HG02973 (cell line): ENCODE measurements at regions not wholly inside any gene's neighbourhood (a gene's known extent, or its start where the extent isn't known, plus 50 kb on each side); places are given as distances from the start of the nearest gene placed in this dataset.
"Not testable (repeated sequence)": the region's sequence is repeated elsewhere in the genome, so short reads cannot be mapped to it uniquely, and the experiment has no call there.

Experiments used
- ATAC-seq: cut with Tn5 transposase; IDR thresholded peaks from one replicate; pipeline ENCODE4 v1.9.1; 2021; ENCODE audit warnings: moderate library complexity; ENCODE audit not compliant: unreplicated experiment

GRCh38 chr3:61442696-61443095 is 118.7 kb upstream of the PTPRG start:
- no peak for ATAC-seq

DNA sequence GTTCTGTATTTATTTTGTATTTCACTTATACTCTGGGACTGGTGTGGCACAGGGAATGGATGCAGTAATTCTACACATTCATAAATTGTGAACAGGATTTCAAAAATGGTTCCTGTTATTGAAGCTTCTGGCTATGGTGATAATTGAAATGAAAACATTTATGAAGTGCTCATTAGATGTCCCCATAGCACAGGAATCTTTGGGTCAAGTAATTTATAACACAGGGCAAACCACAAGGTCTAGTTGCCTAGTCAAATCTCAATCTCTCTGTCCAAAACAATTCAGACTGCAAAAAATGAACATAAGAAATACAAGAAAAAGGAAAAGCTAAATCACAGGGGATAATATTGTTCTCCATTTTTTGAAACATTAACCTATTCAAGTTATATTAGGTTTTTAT is 117.5 kb upstream of the PTPRG start:
- ATAC-seq: no peak

- no peak for ATAC-seq
Measured at GRCh38 chr3:61444782-61445181, 116.6 kb upstream of the PTPRG start.

- ATAC-seq: no peak
Measured at GRCh38 chr3:61445924-61446323, 115.4 kb upstream of the PTPRG start.

GRCh38 chr3:61446341-61446740 is 115.0 kb upstream of the PTPRG start:
- ATAC-seq: no peak

- ATAC-seq: no peak
Measured at GRCh38 chr3:61448378-61448777, 113.0 kb upstream of the PTPRG start.

GRCh38 chr3:61449327-61450040 is 111.9 kb upstream of the PTPRG start:
- no peak for ATAC-seq

GRCh38 chr3:61450866-61451265 is 110.5 kb upstream of the PTPRG start:
- no peak for ATAC-seq

GRCh38 chr3:61451841-61452240 is 109.5 kb upstream of the PTPRG start:
- ATAC-seq: no peak

DNA sequence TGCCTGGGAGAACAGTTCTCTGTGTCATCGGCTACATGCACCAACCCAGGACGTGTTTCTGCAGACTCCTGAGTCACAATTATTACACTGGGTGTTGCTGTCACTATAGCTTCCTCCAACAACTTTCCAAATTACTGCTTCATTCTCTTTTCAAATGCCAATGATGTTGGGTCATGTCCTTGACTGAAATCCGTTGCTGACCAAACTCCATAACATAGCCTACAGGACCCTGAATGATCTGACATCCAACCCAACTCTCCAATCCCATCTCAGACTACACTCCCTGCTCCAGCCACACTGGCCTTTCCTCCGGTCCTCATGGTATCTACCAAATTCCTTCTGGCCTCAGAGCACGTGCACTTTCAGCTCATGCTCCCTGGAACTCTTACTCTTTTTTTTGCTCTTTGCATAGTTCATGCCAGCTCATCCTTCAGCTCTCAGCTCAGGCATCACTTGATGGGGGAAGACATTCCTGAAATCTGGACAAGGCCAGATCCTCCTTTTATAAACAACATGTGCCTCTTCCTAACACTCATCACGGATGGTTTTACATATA is 108.8 kb upstream of the PTPRG start:
- no peak for ATAC-seq

GRCh38 chr3:61454006-61454585 is 107.3 kb upstream of the PTPRG start:
- no peak for ATAC-seq

GRCh38 chr3:61454801-61455200 is 106.6 kb upstream of the PTPRG start:
- no peak for ATAC-seq

- no peak for ATAC-seq
Measured at GRCh38 chr3:61460636-61461035, 100.7 kb upstream of the PTPRG start.

GRCh38 chr3:61463191-61463590 is 98.2 kb upstream of the PTPRG start:
- no peak for ATAC-seq

DNA sequence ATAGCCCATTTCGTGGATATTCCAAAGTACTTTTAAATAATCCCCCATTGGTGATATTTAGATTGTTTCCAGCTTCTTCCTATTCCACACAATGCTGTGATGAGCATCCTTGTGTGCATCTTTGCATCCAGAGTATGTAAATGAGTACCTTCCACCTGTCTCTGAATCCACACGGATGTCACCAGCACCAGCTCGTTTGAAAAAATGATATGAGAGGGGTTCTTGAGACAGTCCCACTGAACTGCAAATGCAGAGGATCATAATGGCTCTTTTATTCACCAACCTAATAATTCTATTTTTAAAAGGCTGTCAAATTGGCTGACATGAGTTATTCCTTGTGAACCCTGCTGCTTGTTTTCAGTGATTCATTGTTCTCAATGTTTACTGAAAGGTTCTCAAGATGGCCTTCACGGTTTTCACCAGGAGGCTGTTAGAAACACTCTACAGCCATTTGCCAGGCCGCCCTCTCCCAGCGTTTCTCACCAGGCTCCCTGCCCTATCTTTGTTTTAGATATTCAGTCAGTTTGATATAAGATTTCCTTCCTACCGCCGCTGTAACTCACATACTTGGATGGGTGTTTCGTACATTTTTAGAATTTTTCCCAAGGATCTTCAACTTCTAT is 96.7 kb upstream of the PTPRG start:
- no peak for ATAC-seq

GRCh38 chr3:61466357-61466756 is 95.0 kb upstream of the PTPRG start:
- no peak for ATAC-seq

DNA sequence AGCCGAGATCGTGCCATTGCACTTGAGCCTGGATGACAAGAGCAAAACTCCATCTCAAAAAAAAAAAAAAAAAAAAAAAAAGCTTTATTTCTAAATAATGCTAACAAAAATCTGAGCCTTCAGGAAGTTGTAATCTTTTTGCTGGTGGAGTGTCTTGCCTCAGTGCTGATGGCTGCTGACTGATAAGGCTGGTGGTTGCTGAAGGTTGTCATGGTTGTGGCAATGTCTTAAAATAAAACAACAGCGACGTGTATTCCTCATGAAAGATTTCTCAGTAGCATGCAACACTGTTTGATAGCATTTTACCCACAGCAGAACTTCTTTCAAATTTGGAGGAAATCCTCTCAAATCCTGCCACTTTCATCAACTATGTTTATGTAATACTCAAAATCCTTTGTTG is 77.4 kb upstream of the PTPRG start:
- no peak for ATAC-seq

DNA sequence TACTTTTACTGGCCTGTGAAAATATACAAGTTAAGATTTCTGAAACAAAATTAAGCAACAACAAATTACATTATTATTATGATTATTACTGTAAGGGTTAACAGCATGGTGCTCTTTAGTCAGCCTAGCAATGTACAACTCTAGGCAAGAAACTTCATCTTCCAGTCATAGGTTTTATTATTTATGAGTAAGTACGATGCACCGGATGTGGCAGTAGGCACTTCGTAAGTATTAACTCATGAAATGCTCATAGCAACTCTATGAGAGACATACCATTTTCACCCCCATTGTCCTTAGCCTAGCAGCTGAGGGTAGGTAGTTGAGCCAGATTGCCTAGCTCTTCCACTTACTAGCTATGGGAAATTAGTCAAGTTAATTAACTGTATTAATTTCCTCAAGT is 68.0 kb upstream of the PTPRG start:
- ATAC-seq: no peak

- not testable (repeated sequence) for ATAC-seq
Measured at GRCh38 chr3:61494309-61494708, 67.1 kb upstream of the PTPRG start.

DNA sequence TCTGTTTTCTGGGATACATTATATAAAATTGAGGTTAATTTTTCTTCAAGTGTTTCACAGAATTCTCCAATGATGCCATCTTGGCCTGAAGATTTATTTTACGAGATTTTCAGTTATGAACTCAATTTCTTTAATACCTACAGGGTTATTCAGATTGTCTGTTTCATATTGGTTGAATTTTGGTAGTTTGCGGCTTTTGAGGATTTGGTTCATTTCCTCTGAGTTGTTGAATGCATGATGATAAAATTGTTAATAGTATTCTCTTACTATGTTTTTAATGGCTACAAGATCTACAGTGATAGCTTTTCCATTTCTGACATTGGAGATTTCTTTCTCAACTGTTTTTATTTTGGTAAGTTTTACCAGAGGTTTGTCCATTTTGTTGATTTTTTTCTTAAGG is 63.9 kb upstream of the PTPRG start:
- no peak for ATAC-seq

DNA sequence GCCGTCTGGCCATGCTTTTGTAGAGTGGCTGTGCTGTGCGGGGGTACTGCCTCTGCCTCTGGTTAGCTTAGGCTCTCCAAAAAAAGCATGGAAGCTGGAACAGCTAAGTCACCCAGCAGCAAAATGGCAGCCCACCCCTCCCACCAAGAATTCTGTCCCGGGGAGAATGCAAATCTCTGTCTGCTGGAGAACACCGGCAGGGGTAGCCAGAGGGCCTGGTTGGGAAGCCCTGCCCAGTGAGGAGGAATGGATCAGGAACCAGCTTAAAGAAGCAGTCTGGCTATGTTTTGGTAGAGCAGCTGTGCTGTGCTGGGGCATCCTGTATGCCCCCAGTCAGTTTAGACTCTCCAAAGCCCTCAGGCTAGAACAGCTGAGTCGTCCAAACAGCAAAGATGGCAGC is 56.2 kb upstream of the PTPRG start:
- no peak for ATAC-seq

DNA sequence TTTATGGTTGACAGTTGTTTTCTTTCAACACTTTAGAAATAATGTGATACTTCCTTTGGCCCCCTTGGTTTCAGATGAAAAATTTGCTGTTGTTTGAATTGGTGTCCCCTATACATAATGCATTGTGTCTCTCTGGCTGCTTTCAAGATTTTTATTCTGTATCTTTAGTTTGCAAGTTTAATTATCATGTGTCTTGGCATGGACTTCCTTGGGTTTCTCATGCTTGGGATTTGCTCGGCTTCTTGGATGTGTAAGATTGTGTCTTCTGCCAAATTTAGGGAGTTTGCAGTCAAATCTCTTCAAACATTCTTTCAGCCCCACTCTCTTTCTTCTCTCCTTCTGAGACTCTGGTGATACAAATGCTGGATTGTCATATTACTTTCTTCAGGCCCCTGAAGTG is 53.4 kb upstream of the PTPRG start:
- ATAC-seq: no peak
